MG63 (cell line): ENCODE measurements at regions not wholly inside any gene's neighbourhood (a gene's known extent, or its start where the extent isn't known, plus 50 kb on each side); places are given as distances from the start of the nearest gene placed in this dataset.
"Not testable (repeated sequence)": the region's sequence is repeated elsewhere in the genome, so short reads cannot be mapped to it uniquely, and the experiment has no call there.

ENCODE experiments used
- DNase-seq: peaks from one replicate; pipeline ENCODE4 v3.0.0-alpha.2; 2020
- H3K27me3 ChIP-seq: fragments of 250-450 bp; sonication (Bioruptor Pico); 2 replicates; pipeline ENCODE4 v1.5.1; 2020; ENCODE audit warnings: mild to moderate bottlenecking, moderate library complexity
- H3K36me3 ChIP-seq: fragments of 250-450 bp; sonication (Bioruptor Pico); 2 replicates; pipeline ENCODE4 v1.5.1; 2020; ENCODE audit warnings: mild to moderate bottlenecking, moderate library complexity
- H3K4me3 ChIP-seq: fragments of 250-450 bp; sonication (Bioruptor Pico); 2 replicates; pipeline ENCODE4 v1.5.1; 2020; ENCODE audit warnings: mild to moderate bottlenecking, moderate library complexity
- H3K9me3 ChIP-seq: fragments of 250-450 bp; sonication (Bioruptor Pico); 2 replicates; pipeline ENCODE4 v1.5.1; 2020; ENCODE audit warnings: mild to moderate bottlenecking, moderate library complexity

DNA sequence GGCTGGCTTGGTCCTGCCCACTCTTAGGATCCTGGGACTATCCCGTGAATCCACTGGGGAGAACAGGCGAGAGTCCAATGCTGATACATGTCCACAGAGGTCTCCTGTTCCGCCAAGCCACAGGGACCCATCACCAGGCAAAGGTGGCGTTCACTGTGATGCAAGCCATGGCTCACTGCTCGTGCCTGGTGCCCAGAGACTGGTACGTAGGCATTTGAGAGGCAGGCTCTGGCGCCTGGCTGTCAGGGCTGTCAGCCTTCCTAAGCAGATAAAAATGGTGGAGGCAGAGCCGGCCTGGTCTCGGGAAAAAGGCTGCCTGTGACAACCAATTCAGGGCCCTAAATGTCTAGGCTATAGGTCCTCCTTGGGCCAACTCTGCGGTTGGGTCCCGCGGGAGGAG, 2329.0 kb downstream of the TP53TG3F start:
- no peak for DNase-seq
- no peaks in the 10 kb centered on the region for H3K27me3 ChIP-seq
- no peaks in the 10 kb centered on the region for H3K36me3 ChIP-seq
- H3K9me3 ChIP-seq: no peaks in the 10 kb centered on the region
- no peak overlapping the region for H3K4me3 ChIP-seq

- H3K27me3 ChIP-seq: no peaks in the 10 kb centered on the region
- no peak for DNase-seq
- no peaks in the 10 kb centered on the region for H3K9me3 ChIP-seq
- no peaks in the 10 kb centered on the region for H3K36me3 ChIP-seq
- H3K4me3 ChIP-seq: no peak overlapping the region
Observed at GRCh38 chr16:35792516-35793285, 2333.3 kb downstream of the TP53TG3F start.

DNA sequence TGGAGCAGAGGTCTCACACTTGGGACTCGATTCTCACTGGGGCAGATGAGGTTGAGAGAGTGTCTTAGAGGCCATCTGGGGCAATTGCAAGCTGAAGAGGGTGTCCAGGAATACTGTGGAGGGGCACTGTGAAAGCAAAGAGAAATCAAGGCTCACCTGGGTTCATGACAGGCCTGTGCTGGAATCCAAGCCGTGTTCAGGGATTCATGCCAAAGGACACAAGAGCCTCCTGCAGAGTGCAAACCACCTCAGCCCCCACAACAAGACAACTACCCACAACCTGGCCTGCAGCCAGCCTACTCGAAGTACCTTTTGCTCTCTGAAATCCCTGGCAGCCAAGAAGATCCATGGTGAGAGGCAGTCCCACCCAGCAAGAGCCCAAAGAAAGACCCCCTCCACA, 2334.2 kb downstream of the TP53TG3F start:
- Histone ChIP-seq H3K9me3 (no peaks in the 10 kb centered on the region), H3K36me3 (no peaks in the 10 kb centered on the region)

GRCh38 chr16:35794896-35795295, 2335.5 kb downstream of the TP53TG3F start:
- no peaks in the 10 kb centered on the region for H3K9me3 ChIP-seq
- H3K36me3 ChIP-seq: no peaks in the 10 kb centered on the region
- no peak for DNase-seq
- no peak overlapping the region for H3K4me3 ChIP-seq
- H3K27me3 ChIP-seq: no peaks in the 10 kb centered on the region

More for the DNA sequence above, 2334.2 kb downstream of the TP53TG3F start:
- no peak for DNase-seq
- Histone ChIP-seq H3K4me3 (no peak overlapping the region), H3K27me3 (no peaks in the 10 kb centered on the region)

DNA sequence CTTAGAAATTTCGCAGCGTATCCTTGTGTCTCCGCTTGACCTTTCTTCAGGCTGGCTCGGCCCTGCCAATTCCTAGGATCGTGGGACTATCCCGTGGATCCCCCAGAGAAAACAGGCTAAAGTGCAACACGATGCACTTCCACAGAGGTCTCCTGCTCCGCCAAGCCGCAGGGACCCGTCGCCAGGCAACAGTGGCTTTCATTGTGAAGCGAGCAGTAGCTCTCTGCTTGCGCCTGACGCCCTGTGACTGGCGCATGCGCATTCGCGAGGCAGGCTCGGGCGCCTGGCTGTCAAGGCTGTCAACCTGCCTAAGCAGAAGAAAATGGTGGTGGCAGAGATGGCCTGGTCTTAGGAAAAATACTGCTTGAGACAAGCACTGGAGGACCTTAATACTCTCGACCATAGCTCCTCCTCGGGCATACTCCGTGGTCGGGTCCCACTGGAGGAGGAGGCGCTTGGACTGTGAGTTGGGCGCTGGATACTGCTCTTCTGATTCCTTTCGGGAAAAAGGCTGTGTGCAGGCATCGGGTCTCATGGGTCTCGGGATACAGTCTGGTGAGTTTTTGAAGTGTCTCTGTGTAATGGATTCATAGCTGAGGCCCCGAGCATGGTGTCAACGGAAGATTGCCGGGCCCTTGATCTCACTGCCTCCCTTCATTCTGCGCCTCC, 2336.1 kb downstream of the TP53TG3F start:
- Histone ChIP-seq H3K36me3 (no peaks in the 10 kb centered on the region), H3K4me3 (no peak overlapping the region), H3K27me3 (no peaks in the 10 kb centered on the region), H3K9me3 (no peaks in the 10 kb centered on the region)
- DNase-seq: no peak

DNA sequence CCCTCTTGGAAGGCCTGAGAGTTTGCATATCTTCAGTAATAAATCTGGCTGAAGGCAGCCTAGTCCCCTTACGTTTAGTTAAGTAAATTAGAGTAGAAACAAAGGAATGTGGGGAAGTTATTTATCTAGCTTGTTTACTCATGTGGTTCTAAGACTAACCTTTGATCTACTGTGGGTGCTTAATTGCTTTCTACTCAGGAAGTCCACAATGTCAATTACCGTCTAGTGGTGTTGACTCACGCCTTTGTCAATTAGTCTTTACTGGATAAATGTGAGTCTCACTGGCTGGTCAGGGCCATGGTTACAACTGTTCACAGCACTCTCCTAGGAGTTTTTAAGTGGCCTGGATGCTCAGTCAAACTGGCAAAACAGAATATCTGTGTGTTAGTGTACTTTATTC, 2338.4 kb downstream of the TP53TG3F start:
- H3K4me3 ChIP-seq: no peak overlapping the region
- no peak for DNase-seq
- H3K27me3 ChIP-seq: no peaks in the 10 kb centered on the region
- H3K9me3 ChIP-seq: no peaks in the 10 kb centered on the region
- H3K36me3 ChIP-seq: no peaks in the 10 kb centered on the region

DNA sequence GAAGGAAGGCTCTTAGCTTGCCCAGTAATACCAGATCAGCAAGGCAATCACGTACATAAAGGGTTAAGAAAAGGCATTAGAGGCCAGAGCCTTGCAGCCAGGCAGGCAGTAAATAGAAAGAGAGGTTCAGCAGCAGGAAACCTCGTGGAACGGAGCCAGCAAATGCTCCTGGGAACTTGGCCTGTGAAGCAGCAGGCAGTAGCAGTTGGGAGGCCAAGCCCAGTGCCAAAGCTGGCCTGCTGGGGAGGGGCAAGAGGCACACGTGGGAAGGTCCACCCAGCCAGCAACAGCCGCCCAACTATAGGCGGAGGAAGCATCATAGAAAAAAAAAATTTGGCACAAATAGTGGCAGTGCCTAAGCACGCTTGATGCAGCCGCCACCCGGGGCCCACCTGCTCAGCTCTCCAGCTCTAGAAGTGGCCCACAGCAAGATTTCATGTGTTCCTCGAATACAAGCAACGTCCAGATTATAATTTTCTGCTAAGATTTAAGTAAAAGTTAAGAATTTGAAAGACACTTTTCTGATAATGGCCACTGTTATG, 2339.5 kb downstream of the TP53TG3F start:
- Histone ChIP-seq H3K4me3 (no peak overlapping the region), H3K9me3 (no peaks in the 10 kb centered on the region), H3K27me3 (no peaks in the 10 kb centered on the region), H3K36me3 (no peaks in the 10 kb centered on the region)
- DNase-seq: peak; percentile 60

GRCh38 chr16:35804465-35804864, 2345.1 kb downstream of the TP53TG3F start:
- not testable (repeated sequence) for H3K36me3 ChIP-seq, H3K27me3 ChIP-seq, H3K4me3 ChIP-seq, DNase-seq, H3K9me3 ChIP-seq

DNA sequence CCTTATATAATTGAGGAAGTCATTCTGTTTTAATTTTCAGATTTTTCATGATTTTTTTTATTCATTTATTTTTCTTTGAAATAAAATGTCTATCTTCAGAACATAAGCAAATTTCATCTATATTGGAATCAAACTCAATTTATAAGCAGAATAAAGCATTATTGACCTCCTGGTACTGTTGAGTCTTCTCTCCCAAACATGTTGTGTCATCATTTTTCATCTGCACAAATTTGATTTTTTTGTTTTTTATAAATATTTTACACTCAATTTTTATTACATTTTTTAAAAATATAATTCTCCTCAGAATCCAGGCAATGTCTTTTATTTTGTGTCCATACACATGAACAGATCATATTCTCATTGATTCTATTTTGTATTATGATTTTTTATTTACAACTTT, 2363.9 kb downstream of the TP53TG3F start:
- H3K27me3 ChIP-seq: no peaks in the 10 kb centered on the region
- H3K4me3 ChIP-seq: no peak overlapping the region
- no peak for DNase-seq

DNA sequence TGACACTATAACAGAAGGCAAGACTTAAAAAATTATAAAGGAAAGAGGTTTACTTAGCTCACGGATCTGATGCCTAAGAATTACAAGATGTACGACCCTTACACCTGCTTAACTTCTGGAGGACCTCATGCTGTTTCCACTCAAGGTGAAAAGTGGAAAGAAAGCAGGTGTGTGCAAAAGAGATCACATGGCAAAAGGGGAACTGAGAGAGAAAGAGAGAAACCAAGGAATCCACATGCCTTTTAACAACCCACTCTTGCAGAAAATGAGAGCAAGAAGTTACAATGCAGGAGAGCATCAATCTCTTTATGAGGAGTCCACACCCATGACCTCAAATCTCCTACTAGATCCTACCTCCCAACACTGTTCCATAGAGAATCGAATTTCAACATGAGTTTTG, 2382.2 kb downstream of the TP53TG3F start:
- Histone ChIP-seq H3K27me3 (no peaks in the 10 kb centered on the region), H3K4me3 (no peak overlapping the region), H3K9me3 (no peaks in the 10 kb centered on the region), H3K36me3 (no peaks in the 10 kb centered on the region)
- no peak for DNase-seq

More for the DNA sequence above, 2363.9 kb downstream of the TP53TG3F start:
- Histone ChIP-seq H3K36me3 (no peaks in the 10 kb centered on the region), H3K9me3 (no peaks in the 10 kb centered on the region)

- no peaks in the 10 kb centered on the region for H3K27me3 ChIP-seq
- no peaks in the 10 kb centered on the region for H3K36me3 ChIP-seq
- H3K4me3 ChIP-seq: no peak overlapping the region
- no peaks in the 10 kb centered on the region for H3K9me3 ChIP-seq
- no peak for DNase-seq
Observed at GRCh38 chr16:35862242-35862641, 2402.8 kb downstream of the TP53TG3F start.

GRCh38 chr16:35868630-35869029, 2409.2 kb downstream of the TP53TG3F start:
- Histone ChIP-seq H3K36me3 (no peaks in the 10 kb centered on the region), H3K9me3 (no peaks in the 10 kb centered on the region), H3K4me3 (no peak overlapping the region), H3K27me3 (no peaks in the 10 kb centered on the region)
- no peak for DNase-seq

DNA sequence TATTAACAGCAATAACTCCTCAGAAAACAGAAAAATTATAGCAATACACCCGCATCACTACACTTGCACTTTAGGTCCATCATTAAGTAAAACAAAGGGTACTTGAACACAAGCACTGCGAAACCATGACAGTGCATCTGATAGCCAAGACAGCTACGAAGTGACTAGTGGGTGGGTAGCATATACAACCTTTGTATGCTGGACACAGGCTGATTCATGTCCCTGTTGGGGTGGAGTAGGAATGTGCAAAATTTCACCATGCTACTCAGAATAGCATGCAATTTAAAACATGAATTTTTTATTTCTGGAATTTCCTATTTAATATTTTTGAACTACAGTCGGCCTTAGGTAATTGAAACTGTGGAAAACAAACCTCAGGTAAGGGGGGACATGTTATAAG, 2414.1 kb downstream of the TP53TG3F start:
- Histone ChIP-seq H3K9me3 (no peaks in the 10 kb centered on the region), H3K4me3 (no peak overlapping the region)

DNA sequence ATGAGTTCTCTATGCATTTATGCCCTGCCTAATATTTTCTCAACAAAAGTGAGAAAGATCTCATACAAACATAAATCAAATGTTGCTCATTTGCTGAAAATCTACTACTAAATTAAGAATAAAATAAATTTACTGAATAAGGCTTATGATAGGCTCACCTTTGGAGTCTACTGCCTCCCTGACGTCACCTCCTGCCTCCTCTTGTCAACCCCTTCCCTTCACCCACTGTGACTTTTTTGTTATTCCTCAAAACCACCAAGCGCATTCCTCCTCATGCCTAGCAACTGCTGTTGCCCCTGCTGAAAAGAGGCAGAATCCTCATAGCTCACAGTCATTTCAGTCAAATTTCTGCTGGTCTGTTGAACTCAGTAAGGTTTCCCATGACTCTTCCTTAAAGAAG, 2422.2 kb downstream of the TP53TG3F start:
- Histone ChIP-seq H3K27me3 (no peaks in the 10 kb centered on the region), H3K4me3 (no peak overlapping the region), H3K36me3 (no peaks in the 10 kb centered on the region), H3K9me3 (no peaks in the 10 kb centered on the region)
- no peak for DNase-seq

More for the DNA sequence above, 2414.1 kb downstream of the TP53TG3F start:
- Histone ChIP-seq H3K36me3 (no peaks in the 10 kb centered on the region), H3K27me3 (no peaks in the 10 kb centered on the region)
- DNase-seq: no peak

DNA sequence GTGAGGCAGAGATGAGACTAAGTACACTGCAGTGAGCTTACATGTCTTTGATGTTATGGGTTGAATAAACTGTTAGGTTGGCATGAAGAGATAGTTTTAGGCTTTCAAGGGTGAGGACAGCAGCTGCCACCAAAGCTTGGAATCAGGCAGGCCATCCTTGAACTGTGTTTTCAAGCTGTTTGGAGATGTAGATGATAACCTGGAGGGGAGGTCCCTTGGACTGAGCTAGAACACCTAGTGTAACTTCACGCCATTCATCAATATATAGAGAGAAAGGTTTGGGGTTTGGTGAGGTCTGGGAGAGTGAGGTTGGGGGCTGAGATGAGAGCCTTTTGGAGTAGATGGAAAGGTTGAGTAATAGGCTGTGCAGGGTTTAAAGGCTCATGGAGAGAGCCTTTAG, 2447.0 kb downstream of the TP53TG3F start:
- no peak for DNase-seq
- Histone ChIP-seq H3K4me3 (no peak overlapping the region), H3K27me3 (no peaks in the 10 kb centered on the region), H3K36me3 (no peaks in the 10 kb centered on the region), H3K9me3 (no peaks in the 10 kb centered on the region)

DNA sequence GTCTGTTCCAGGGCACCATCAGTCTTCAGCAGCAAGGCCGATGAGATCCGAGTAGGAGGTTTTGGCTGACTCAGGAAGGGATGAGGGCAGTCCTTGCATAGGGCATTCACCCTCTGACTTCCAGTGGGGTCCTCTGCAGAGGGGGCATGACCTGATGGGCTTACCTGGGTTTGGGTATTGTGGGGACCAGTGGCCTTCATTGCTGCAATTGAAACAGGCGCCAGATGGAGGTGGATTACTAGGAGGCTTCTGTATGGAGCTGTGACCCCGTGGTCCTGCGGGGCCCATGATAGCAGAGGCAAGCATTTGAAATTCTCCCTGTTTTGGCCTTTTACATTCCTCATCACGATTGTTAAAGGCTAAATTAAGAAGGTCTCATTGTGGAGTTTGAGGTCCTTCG, 2448.7 kb downstream of the TP53TG3F start:
- no peak for DNase-seq
- H3K27me3 ChIP-seq: no peaks in the 10 kb centered on the region
- H3K4me3 ChIP-seq: no peak overlapping the region
- H3K36me3 ChIP-seq: no peaks in the 10 kb centered on the region
- no peaks in the 10 kb centered on the region for H3K9me3 ChIP-seq

DNA sequence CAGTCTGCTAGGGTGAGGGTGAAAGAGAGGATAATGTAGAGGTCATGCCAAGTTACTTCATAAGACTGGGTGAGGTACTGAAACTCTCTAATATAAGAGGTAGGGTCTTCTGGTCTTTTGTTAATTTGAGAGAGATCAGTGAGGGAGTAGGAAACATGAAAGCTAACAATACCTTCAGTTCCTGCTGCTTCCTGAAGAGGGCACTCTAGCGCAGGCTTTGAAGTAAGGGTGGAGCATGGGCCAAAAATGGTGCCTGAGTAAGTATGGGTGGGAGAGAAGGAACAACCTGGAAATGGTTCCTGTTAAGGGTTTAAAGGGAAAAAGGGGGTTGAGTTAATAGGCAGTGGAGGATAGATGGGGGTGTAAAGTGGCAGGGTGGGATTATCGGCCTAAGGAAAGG, 2449.5 kb downstream of the TP53TG3F start:
- H3K9me3 ChIP-seq: no peaks in the 10 kb centered on the region
- H3K27me3 ChIP-seq: no peaks in the 10 kb centered on the region
- no peak for DNase-seq
- H3K4me3 ChIP-seq: no peak overlapping the region
- no peaks in the 10 kb centered on the region for H3K36me3 ChIP-seq
